T-helper 22 cell (primary cell): ENCODE measurements at regions not wholly inside any gene's neighbourhood (a gene's known extent, or its start where the extent isn't known, plus 50 kb on each side); places are given as distances from the start of the nearest gene placed in this dataset.
"Not testable (repeated sequence)": the region's sequence is repeated elsewhere in the genome, so short reads cannot be mapped to it uniquely, and the experiment has no call there.

Experiments used
- DNase-seq: peaks from one replicate; pipeline ENCODE4 v3.0.0-alpha.2; 2020; ENCODE audit warnings: low read depth

DNA sequence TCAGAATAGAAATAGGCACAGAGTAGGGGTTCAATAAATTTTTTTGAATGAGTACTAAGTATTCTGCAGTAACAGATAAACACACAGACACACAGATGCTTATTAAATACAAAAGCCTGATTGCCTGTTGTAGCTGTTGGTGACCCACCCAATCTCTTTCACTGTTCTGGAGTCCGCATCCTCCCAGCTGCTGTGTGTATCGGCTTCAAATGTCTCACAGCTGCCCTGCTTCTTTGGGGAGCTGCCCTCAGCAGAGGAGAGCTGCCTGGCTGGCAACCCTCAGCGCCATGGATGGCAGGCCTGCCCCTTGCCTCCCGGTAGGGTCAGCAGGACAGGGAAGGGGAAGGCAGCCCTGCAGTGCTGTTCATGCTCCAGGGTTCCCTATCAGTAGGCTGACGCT is 50.5 kb upstream of the PRNP start:
- no peak for DNase-seq

DNA sequence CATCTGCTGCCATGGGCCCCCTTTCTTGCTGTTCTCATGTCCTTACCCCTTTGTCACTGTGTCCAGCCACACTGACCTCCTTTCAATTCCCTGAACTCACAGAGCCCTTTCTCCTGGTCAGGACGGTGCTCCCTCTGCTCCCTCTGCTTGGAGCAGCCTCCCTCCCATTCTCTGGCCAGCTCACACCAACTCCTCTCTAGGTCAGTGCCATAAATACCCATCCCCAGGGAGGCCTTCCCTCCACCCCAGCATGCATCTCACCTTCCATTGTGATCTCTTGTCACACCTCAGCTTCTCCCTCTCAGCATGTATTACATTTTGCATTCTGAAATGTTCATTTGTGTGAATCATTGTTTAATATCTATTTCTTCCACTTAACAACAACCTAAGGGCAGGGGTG is 50.9 kb upstream of the PRNP start:
- DNase-seq, result no peak

DNA sequence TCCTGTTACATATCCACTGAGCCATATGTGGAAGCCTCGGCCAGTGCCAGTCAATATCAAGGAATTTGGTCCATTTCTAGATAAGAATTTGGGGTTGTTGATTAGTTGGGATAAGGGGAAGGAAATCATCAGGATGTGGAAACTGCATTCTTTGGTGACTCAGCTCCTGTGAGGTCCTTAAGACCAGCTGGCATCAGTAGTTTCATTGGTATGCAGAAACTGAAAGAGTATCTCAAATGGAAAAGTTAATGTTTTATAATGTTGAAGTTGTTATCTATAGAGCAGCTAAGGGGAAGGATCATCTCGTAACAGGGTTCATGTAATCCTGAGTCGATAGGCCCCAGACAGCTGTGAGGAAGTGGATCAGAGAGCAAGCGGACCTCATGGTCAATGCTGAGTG is 52.5 kb upstream of the PRNP start:
- DNase-seq, result no peak

DNA sequence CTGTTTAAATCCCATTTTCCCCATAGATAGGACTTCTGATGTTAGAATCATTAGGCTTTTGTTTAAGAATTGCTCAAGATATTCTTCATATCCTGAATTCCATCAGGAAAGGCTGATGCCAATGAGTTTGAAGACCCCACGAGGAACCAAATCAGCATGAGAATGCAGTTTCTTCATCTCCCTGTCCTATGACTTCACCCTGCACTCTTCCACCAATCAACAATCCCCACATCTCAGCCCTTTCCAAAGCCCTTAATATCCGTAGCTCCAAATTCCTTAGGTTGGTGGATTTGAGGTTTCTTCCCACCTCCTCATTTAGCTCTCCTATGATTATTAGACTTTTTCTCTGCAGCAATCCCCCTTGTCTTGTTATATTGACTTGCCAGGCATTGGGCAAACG is 52.9 kb upstream of the PRNP start:
- DNase-seq, result no peak

DNA sequence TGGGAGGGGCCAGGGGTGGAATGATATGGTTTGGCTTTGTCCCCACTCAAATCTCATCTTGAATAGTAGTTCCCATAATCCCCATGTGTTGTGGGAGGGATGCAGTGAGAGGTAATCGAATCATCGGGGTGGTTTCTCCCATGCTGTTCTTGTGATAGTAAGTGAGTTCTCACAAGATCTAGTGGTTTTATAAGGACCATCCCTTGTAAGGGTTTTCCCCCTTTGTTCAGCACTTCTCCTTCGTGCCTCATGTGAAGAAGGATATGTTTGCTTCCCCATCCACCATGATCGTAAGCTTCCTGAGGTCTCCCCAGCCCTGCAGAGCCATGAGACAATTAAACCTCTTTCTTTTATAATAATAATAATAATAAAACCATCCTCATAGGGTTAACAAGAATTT is 53.4 kb upstream of the PRNP start:
- DNase-seq, result no peak

DNA sequence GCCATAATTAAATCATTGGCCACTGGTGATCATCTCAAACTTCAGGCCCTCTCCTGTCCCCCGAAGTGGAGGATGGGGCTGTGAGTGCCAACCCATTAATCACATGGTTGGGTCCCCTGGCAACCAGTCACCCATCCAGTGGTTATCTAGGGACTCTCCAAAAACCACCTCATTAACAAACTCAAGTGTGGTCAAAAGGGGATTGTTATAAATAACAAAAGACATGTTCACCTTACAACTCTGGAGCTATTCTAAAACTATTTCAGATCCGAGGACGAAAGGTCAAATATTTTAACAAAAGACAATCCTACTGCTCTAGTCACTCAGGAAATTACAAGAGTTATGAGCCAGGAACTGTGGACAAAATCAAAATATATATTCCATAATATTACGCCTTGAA is 60.0 kb upstream of the PRNP start:
- DNase-seq, result no peak

DNA sequence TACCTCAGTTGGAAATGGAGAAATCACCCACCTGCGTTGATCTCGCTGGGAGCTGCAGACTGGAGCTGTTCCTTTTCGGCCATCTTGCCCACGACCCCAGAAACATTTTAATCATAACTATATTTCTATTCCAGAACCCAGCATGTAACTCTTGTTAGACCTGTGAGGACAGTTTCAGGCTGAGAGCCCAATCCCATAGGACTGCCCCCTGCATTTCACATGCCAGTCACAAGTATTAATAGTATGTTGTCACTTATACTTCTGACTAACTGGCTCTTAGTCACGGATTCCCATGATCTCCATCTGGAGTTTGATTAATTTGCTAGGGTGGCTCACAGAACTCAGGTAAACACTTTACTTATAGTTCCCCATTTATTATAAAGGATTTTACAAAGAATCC is 60.6 kb upstream of the PRNP start:
- DNase-seq, result no peak

DNA sequence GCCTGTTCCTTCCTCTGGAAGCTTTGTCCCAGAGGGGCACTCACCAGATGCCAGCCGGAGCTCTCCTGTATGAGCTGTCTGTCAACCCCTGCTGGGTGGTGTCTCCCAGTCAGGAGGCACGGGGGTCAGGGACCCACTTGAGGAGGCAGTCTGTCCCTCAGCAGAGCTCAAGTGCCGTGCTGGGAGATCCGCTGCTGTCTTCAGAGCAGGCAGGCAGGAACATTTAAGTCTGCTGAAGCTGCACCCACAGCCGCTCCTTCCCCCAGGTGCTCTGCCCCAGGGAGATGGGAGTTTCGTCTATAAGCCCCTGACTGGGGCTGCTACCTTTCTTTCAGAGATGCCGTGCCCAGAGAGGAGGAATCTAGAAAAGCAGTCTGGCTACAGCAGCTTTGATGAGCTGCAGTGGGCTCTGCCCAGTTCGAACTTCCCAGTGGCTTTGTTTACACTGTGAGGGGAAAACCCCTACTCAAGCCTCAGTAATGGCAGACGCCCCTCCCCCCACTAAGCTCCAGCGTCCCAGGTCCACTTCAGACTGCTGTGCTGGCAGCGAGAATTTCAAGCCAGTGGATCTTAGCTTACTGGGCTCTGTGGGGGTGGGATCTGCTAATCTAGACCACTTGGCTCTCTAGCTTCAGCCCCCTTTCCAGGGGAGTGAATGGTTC is 61.5 kb upstream of the PRNP start:
- not testable (repeated sequence) for DNase-seq

DNA sequence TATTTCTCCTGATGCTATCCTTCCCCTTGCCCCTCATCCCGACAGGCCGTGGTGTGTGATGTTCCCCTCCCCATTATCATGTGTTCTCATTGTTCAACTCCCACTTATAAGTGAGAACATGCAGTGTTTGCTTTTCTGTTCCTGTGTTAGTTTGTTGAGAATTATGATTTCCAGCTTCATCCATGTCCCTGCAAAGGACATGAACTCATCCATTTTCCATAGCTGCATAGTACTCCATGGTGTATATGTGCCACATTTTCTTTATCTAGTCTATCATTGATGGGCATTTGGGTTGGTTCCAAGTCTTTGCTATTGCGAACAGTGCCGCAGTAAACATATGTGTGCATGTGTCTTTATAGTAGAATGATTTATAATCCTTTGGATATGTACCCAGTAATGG is 67.1 kb upstream of the PRNP start:
- DNase-seq, result not testable (repeated sequence)

DNA sequence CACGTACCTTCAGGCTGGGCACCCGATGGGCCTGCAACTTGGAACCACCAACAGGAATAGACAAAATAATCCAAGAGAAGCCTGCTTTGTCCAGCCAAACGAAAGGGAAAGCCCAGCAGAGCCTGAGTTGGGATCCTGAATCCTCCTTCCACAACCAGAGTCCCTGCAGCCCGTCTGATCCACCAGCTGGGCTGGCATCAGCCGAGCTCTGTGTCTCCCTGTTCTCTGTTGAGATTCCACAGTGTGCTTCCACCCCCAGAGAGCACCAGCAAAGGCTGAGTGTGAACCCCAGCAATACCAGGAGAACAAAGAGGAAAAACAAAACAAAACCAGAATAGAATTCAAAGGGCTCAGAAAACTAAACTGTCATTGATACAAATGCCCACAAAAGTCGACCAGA is 68.8 kb upstream of the PRNP start:
- DNase-seq, result no peak

DNA sequence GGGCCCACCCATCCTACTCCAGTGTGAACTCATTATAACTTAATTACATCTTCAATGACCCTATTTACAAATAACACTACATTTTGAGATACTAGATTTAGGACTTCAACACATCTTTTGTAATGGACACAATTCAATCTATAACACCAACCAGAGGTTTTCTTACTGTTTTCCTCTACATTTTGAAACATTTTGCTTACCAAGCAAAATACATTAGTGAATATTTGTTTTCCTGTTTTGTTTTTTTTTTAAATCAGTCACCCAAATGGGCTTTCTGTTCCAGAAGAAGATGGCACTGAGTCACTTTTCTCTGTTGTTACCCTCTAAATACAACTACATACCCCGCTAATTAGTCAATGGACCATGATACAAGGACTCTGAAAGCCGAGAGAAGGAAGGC is 69.2 kb upstream of the PRNP start:
- DNase-seq, result no peak

DNA sequence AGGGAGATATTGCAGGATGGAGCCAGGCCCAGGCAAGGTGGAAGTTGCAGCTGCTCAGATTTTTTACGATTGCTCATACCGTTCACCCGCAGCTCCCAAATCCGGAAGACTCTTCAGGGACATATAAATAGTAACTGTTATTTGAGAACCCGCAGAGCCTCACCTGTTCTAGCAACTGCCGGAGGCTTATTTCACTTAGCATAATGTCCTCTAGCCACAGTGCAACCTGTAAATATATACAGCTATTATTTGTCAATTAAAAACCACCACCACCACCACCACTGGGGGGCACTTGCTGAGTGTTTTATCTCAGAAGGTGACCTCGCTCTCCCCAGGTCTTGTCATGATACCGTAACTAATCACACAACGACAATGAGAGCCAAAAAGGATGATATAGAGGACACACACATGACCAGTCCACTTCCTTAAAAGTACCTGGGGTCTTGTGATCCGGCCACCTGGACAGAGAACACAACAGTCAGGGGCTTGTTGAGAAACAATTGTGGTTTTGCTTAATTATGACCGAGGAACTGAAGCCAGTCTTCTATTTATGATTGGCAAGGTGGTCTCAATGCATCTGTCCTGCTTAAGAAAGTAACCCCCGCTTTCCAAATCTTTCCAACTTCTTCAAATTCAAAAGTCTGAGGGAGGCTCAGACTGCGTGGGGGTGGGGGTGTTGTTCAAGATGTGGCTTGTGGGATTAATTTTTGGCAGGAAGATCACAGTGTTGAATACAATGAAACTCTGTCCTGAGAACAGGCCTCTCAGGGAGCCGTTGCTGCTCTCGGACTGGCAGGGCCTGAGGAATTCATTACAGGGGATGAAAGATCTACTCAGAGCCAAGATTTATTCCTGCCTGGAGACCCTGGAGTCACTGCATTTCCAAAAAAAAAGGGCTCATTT is 72.3 kb upstream of the PRNP start:
- peak; percentile 47 for DNase-seq

DNA sequence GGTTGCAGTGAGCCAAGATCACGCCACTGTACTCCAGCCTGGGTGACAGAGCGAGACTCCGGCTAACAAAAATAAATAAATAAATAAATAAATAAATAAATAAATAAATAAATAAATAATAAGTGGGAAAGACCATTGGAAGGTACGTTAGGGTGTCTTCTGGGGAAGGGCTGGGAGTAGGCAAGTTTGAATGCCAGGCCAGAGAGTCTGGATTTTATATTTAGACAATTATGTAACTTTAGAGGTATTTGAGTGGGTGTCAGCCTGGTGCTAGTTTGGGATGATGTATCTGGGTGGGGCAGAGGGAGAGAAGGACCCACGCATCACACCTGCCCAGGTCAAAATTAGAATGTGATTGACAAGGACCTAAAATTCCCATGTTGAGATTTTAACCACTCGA is 73.1 kb upstream of the PRNP start:
- DNase-seq, result no peak

DNA sequence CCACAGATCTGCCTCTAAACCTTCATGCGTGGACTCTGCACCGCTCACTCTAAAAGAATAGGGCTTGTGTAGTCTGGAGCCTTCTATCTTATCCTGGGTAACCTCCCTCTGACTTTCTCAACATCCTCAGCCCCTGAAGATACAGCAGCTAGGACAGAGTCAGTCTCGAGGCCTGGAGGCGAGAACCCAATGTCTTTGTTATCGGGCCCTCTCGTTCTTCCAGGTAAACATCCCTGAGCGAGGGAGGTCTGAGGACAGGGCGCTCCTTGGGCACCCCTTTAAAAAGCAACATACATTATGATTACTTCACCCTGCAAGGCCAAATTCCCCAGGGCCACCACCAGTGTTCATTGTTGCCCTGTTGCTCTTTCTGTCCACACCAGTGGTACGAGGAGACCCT is 75.4 kb upstream of the PRNP start:
- no peak for DNase-seq

DNA sequence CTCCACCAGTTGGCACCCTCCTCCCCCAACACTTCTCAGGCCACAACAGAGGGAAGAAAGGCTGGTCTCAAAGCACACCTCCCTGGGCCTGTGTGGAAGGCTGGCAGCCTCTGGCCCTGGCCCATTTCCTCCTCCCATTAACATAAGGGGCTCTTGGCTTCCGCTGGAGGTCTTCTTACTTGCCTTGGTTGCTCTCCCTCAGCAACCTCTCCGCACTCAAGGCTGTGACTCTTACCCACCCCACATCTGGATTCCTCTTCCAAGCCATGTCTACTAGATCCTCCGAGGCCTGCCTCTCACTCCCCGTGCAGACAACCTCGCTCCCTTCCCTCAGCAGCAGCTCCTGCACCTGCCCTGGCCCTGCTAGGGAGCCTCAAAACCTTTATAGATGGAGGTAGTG is 76.7 kb upstream of the PRNP start:
- DNase-seq, result no peak

DNA sequence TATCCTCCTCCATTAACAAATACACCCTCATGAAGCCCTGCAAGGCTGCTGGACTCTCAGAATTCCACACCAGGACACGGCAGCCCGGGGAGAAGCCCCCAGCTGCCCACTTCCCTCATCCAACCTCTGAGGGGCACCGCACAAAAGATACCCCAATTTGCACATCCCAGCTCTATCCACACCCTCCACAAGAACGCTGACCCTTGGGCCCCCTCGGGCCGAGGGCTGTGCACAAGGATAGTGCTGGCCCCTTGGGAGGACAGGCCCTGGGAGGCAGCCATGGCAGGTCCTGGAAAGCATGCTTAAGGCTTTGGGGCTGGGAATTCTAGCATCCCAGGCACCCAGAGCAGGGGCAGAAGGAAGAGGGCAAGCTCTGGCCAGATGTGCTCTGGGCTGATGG is 77.4 kb upstream of the PRNP start:
- DNase-seq, result no peak

DNA sequence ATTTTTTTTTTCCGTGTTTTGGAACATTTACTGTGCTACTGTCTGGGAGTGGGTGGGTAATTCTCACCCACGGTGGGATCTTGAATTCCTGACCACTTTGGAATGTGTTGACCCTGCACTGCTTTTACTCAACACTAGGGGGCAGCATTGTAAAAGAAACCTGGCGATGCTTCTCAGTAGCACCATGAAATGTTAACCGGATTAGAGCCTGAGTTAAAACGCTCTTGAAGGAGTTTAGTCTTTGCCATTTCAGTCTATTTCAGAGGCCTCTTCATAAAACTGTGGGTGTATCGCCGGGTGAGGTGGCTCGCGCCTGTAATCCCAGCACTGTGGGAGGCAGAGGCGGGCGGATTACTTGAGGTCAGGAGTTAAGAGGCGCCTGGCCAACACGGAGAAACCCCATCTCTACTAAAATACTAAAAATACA is 79.0 kb upstream of the PRNP start:
- DNase-seq, result peak; percentile 4

DNA sequence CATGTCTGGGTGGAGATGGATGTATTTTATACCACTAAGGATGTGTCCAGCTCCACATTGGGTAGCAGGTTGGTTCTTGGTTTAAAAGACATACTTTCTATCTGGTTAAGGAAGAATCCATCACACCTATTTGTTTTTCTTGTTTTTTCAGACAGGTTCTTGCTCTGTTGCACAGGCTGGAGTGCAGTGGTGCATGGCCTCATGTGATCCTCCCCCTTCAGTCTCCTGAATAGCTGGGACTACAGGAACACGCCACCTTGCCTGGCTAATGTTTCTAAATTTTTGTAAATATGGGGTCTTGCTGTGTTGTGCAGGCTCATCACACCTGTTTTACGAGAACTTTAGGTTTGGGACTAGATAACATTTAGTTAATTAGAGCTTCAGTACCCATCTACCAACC is 80.2 kb upstream of the PRNP start:
- DNase-seq, result no peak

DNA sequence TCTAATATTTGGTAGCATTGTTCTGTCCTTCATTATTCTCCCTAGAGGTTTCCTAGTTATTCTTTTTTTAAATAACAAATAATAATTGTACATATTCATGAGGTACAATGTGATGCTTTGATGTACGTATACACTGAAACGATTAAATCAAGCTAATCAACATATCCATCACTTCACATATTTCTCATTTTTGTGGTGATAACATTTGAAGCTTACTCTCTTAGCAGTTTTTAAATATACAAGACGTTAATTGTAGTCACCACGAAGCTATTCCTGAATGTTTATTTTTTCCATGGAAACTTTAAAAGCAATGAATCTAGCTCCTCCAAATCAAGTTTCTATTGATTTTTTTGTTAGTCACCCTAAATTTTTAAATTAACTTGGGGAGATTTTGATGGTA is 81.1 kb upstream of the PRNP start:
- no peak for DNase-seq

DNA sequence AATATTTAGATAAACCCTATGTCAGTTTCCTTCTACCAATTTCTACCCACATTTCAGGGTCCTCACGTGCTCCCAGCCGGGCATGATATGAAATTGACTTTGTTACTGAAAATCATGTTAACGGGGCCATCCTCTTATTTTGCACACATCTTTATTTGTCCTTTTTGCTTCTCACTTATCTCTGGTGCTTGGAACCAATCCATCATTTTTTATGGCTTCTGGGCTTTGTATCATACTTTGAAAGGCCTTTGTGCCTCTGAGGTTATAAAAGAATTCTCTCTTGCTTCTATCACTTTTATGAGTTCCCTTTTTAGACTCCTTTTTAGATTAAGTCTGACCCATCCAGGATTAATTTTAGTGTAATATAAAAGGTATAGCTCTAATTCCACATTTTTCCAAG is 81.7 kb upstream of the PRNP start:
- no peak for DNase-seq

DNA sequence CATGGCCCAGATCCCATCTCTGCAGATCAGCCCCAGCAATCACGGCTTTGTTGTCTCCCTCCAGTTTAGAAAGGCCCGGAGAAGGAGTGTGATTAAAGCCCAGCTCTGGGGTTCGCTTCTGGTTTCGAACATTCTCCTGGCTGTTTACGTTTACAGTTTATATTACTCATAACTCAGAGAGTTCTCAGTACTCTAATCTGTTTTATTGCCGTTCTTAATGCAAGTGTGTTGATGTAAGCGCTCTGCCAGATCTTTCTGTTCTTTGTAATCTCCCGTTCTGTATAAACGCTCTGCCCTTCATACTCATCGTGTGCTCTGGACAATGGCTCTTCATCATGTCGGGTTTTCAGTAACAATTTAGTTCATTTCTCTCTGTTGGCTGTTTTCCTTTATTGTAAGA is 82.5 kb upstream of the PRNP start:
- no peak for DNase-seq

DNA sequence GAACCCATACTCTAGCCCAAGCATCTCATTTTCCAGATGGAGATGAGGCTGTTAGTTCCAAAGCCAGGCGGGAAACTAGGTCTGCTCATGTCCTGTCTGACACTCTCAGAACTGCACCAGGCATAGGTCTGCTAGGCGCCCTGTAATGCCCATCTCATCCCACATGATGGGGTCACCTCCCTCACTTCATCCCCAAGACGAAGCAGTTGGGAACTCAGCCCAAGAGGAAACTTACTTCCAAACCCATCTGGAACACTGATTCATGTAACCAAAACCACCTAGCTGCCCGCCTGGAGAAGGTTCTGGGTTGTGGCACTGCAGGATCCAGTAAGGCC is 84.0 kb upstream of the PRNP start:
- no peak for DNase-seq

DNA sequence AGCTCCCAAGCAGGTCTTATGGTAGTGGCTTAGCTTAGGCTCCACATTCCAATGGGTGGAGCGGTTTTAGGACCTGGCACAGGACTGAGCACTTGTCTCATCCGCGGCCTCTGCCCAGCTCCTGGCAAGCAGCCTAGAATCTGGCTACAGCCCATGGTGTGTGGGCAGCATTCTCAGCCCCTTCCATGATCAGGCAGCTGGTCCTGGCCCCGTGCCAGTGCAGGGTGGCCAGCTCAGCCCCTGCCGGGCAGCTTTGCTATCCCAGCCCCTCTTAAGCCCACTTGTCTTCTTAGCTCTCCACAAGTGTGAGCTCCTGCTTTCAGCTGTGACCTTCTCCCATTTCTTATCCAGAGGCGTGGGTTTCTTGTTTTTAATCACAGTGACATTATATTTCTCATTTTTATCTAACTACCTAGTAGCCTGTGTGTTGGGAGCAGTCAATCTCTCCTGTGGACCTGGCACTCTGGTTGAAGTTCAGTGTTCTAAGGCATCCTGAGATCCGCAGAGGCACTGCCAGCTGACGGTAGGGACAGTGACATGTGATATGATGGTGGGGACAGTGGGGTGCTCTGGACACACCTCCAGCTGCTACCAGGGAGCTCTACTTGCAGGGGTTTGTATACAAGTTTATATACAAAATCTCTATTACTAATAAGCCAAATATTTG is 84.5 kb upstream of the PRNP start:
- no peak for DNase-seq
